GM23338 (cell line): ENCODE measurements at regions not wholly inside any gene's neighbourhood (a gene's known extent, or its start where the extent isn't known, plus 50 kb on each side); places are given as distances from the start of the nearest gene placed in this dataset.

ENCODE experiments used
- ATAC-seq: fragments of 200-7000 bp; cut with Tn5 transposase; 3 replicates; pipeline ENCODE4 v1.9.1; 2020
- DNase-seq: peaks from one replicate; pipeline ENCODE4 v3.0.0-alpha.2; 2015; ENCODE audit warnings: low spot score
- H2AFZ ChIP-seq: fragments of 200-600 bp; sonication (generic); 2 replicates; pipeline ENCODE4 v1.8.0; 2016; ENCODE audit warnings: antibody characterized with exemption, mild to moderate bottlenecking, moderate library complexity
- H3F3A ChIP-seq: fragments of 200-600 bp; sonication (generic); replicated peaks from 2 replicates; pipeline ENCODE4 v1.8.0; 2017; ENCODE audit warnings: antibody characterized with exemption, mixed run types, low read depth
- H3K27ac ChIP-seq: fragments of 200-600 bp; sonication (generic); 2 replicates; pipeline ENCODE4 v1.6.1; 2016; ENCODE audit warnings: low read depth
- H3K27me3 ChIP-seq: fragments of 200-600 bp; sonication (generic); 2 replicates; pipeline ENCODE4 v1.8.0; 2016; ENCODE audit warnings: mild to moderate bottlenecking, mixed run types, moderate library complexity; ENCODE audit not compliant: insufficient read depth
- H3K36me3 ChIP-seq: fragments of 200-600 bp; sonication (generic); 2 replicates; pipeline ENCODE4 v1.8.0; 2016; ENCODE audit warnings: mild to moderate bottlenecking; ENCODE audit not compliant: insufficient read depth
- H3K4me1 ChIP-seq: fragments of 200-600 bp; sonication (generic); 2 replicates; pipeline ENCODE4 v1.8.0; 2016; ENCODE audit warnings: mild to moderate bottlenecking, moderate library complexity; ENCODE audit not compliant: insufficient read depth
- H3K4me2 ChIP-seq: fragments of 200-600 bp; sonication (generic); 2 replicates; pipeline ENCODE4 v1.7.1; 2017; ENCODE audit warnings: mixed run types
- H3K4me3 ChIP-seq: fragments of 200-600 bp; sonication (generic); 2 replicates; pipeline ENCODE4 v1.6.1; 2016; ENCODE audit warnings: mixed run types
- H3K79me2 ChIP-seq: fragments of 200-600 bp; sonication (generic); replicated peaks from 2 replicates; pipeline ENCODE4 v1.8.0; 2017; ENCODE audit warnings: mild to moderate bottlenecking; ENCODE audit not compliant: insufficient read depth
- H3K9me2 ChIP-seq: fragments of 200-600 bp; sonication (generic); 2 replicates; pipeline ENCODE4 v1.8.0; 2017; ENCODE audit not compliant: insufficient read depth
- H4K20me1 ChIP-seq: fragments of 200-600 bp; sonication (generic); replicated peaks from 2 replicates; pipeline ENCODE4 v1.8.0; 2017; ENCODE audit warnings: mild to moderate bottlenecking; ENCODE audit not compliant: insufficient read depth
- H3K27ac Mint-ChIP-seq: 2 replicates; pipeline ENCODE4 v1.8.0; 2020; ENCODE audit warnings: inconsistent platforms, mild to moderate bottlenecking, moderate library complexity, mixed read lengths
- H3K27me3 Mint-ChIP-seq: 3 replicates; pipeline ENCODE4 v1.8.0; 2022; ENCODE audit warnings: low read depth, mild to moderate bottlenecking, moderate library complexity, mixed read lengths, inconsistent platforms; ENCODE audit not compliant: insufficient read depth, poor library complexity
- H3K36me3 Mint-ChIP-seq: 3 replicates; pipeline ENCODE4 v1.8.0; 2021; ENCODE audit warnings: low read depth, mild to moderate bottlenecking, inconsistent platforms, moderate library complexity, mixed read lengths
- H3K4me1 Mint-ChIP-seq: 3 replicates; pipeline ENCODE4 v1.8.0; 2020; ENCODE audit warnings: mild to moderate bottlenecking, inconsistent platforms, mixed read lengths
- H3K4me3 Mint-ChIP-seq: 3 replicates; pipeline ENCODE4 v1.8.0; 2021; ENCODE audit warnings: moderate library complexity, mild to moderate bottlenecking, inconsistent platforms, mixed read lengths
- H3K9me3 Mint-ChIP-seq: 3 replicates; pipeline ENCODE4 v1.8.0; 2020; ENCODE audit warnings: moderate library complexity, mild to moderate bottlenecking, inconsistent platforms, mixed read lengths
- CREB1 ChIP-seq: fragments of 250-450 bp; sonication (Bioruptor Pico); IDR thresholded peaks from 2 replicates; pipeline ENCODE4 v1.5.0; 2020; ENCODE audit warnings: low read depth, mild to moderate bottlenecking, moderate library complexity
- CTCF ChIP-seq, 2 experiments: fragments of 200-600 bp in 1 of 2; sonication (generic) in 1 of 2; conservative IDR thresholded peaks; 2 replicates each; pipeline versions ENCODE4 v1.5.1 to v1.6.1; 2016 to 2017; ENCODE audit warnings: antibody characterized with exemption in 2 of 2, low read depth in 2 of 2, mild to moderate bottlenecking in 2 of 2, moderate library complexity in 1 of 2
- EZH2 ChIP-seq: fragments of 200-600 bp; sonication (generic); IDR thresholded peaks from one replicate; pipeline ENCODE4 v1.8.0; 2017; ENCODE audit warnings: antibody characterized with exemption, mild to moderate bottlenecking, low read depth; ENCODE audit not compliant: unreplicated experiment
- NANOG ChIP-seq: IDR thresholded peaks from 2 replicates; pipeline ENCODE4 v1.6.1; 2016; ENCODE audit warnings: antibody characterized with exemption, borderline replicate concordance
- REST ChIP-seq: IDR thresholded peaks from one replicate; pipeline ENCODE4 v1.6.1; 2018; ENCODE audit warnings: antibody characterized with exemption; ENCODE audit not compliant: unreplicated experiment
- STAT1 ChIP-seq: IDR thresholded peaks from one replicate; pipeline ENCODE4 v1.6.1; 2016; ENCODE audit warnings: antibody characterized with exemption; ENCODE audit not compliant: unreplicated experiment
- ZNF462 ChIP-seq: fragments of 250-450 bp; sonication (Bioruptor Pico); IDR thresholded peaks from 2 replicates; pipeline ENCODE4 v1.5.0; 2020; ENCODE audit warnings: mild to moderate bottlenecking, moderate library complexity

- no peak overlapping the region for H3K27ac ChIP-seq
- H3K4me1 Mint-ChIP-seq = peaks cover 52% of the 10 kb centered on the region
These were observed 91.4 kb upstream of the CCL2 start for GRCh38 chr17:34163646-34164045.

GRCh38 chr17:34164837-34165236 lies 90.2 kb upstream of the CCL2 start:
- H3K36me3 ChIP-seq = no peaks in the 10 kb centered on the region
- no peaks in the 10 kb centered on the region for H3K27me3 Mint-ChIP-seq
- no peak overlapping the region for H2AFZ ChIP-seq
- H3K27me3 ChIP-seq = no peaks in the 10 kb centered on the region
- peaks cover 11% of the 10 kb centered on the region; the same call in 2 of the 3 replicates for H3K36me3 Mint-ChIP-seq
- H3K4me3 ChIP-seq = no peak overlapping the region
- peaks cover 1% of the 10 kb centered on the region; the same call in 1 of the 2 replicates for H3K79me2 ChIP-seq
- DNase-seq = no peak
- H3K4me3 Mint-ChIP-seq = no peak overlapping the region
- no peaks in the 10 kb centered on the region for H3K9me3 Mint-ChIP-seq
- no peaks in the 10 kb centered on the region for H4K20me1 ChIP-seq
- H3K4me1 Mint-ChIP-seq = peaks cover 43% of the 10 kb centered on the region
- no peaks in the 10 kb centered on the region; the same call in 1 of the 2 replicates for H3K9me2 ChIP-seq
- ATAC-seq = no peak
- H3K4me2 ChIP-seq = no peak overlapping the region
- peaks cover 9% of the 10 kb centered on the region; the same call in 1 of the 2 replicates for H3K4me1 ChIP-seq
- H3K27ac Mint-ChIP-seq = no peak overlapping the region
- no peak overlapping the region for H3K27ac ChIP-seq
- no peaks in the 10 kb centered on the region for H3F3A ChIP-seq
- no peak for TF ChIP-seq NANOG
- TF ChIP-seq REST = no peak
- TF ChIP-seq ZNF462 (CRISPR knock-in tag) = no peak
- TF ChIP-seq EZH2 = no peak
- no peak for TF ChIP-seq STAT1

More at GRCh38 chr17:34163646-34164045, 91.4 kb upstream of the CCL2 start:
- Histone ChIP-seq H3F3A (no peaks in the 10 kb centered on the region), H3K9me2 (no peaks in the 10 kb centered on the region; the same call in 1 of the 2 replicates), H2AFZ (no peak overlapping the region), H3K27me3 (no peaks in the 10 kb centered on the region), H3K4me2 (no peak overlapping the region), H3K4me1 (peaks cover 17% of the 10 kb centered on the region), H3K79me2 (peaks cover 3% of the 10 kb centered on the region; the same call in 1 of the 2 replicates), H3K36me3 (no peaks in the 10 kb centered on the region), H3K4me3 (no peak overlapping the region), H4K20me1 (no peaks in the 10 kb centered on the region)
- Mint-ChIP-seq H3K4me3 (no peak overlapping the region), H3K27me3 (no peaks in the 10 kb centered on the region), H3K36me3 (peaks cover 22% of the 10 kb centered on the region), H3K27ac (no peak overlapping the region), H3K9me3 (peaks cover 4% of the 10 kb centered on the region; the same call in 2 of the 3 replicates)
- DNase-seq = peak; percentile 79
- TF ChIP-seq CREB1 (CRISPR knock-in tag) (no peak), CTCF (conservative IDR thresholded peaks at IDR 0.05; ENCODE audit: low read depth in 2 of 2) (peak; percentile 74 to 91)
- ATAC-seq = peak; percentile 96
